Kidney (tissue), 13 donors: ENCODE measurements at regions not wholly inside any gene's neighbourhood (a gene's known extent, or its start where the extent isn't known, plus 50 kb on each side); places are given as distances from the start of the nearest gene placed in this dataset.

ENCODE experiments used
- DNase-seq, 5 donors: peaks; one replicate each; pipeline ENCODE4 v3.0.0-alpha.2; 2013 to 2020
- FAIRE-seq: peaks from 2 replicates; lab custom pipeline; 2012; peaks lifted over from hg19 to GRCh38; lab: Jason Lieb, UNC
- H3K27ac ChIP-seq, 2 donors: one replicate each; pipeline ENCODE4 v1.7.0; 2013; ENCODE audit warnings: low read depth in 2 of 2, low read length in 2 of 2, inconsistent platforms in 1 of 2
- H3K27me3 ChIP-seq: one replicate; pipeline ENCODE4 v1.7.1; 2013; ENCODE audit warnings: low read length, inconsistent platforms; ENCODE audit not compliant: control insufficient read depth, insufficient read depth
- H3K36me3 ChIP-seq, 3 donors: one replicate each; pipeline versions ENCODE4 v1.7.0 to v1.7.1; 2013; ENCODE audit warnings: low read length in 3 of 3, control low read depth in 1 of 3, inconsistent platforms in 1 of 3; ENCODE audit not compliant: insufficient read depth in 3 of 3, control insufficient read depth in 2 of 3
- H3K4me1 ChIP-seq, 3 donors: one replicate each; pipeline versions ENCODE4 v1.7.0 to v1.7.1; 2013; ENCODE audit warnings: low read length in 3 of 3, inconsistent platforms in 1 of 3, low read depth in 1 of 3; ENCODE audit not compliant: control insufficient read depth in 2 of 3, insufficient read depth in 2 of 3
- H3K4me3 ChIP-seq, 3 donors: one replicate each; pipeline versions ENCODE4 v1.7.0 to v1.8.1; 2013; ENCODE audit warnings: low read length in 3 of 3, control low read depth in 1 of 3, inconsistent platforms in 1 of 3
- H3K9ac ChIP-seq, 3 donors: one replicate each; pipeline versions ENCODE4 v1.7.0 to v1.7.1; 2013; ENCODE audit warnings: low read length in 3 of 3, control low read depth in 1 of 3, inconsistent platforms in 1 of 3
- H3K9me3 ChIP-seq, 3 donors: one replicate each; pipeline versions ENCODE4 v1.7.0 to v1.7.1; 2013; ENCODE audit warnings: low read length in 3 of 3, control low read depth in 1 of 3, inconsistent platforms in 1 of 3; ENCODE audit not compliant: control insufficient read depth in 2 of 3, insufficient read depth in 1 of 3
- CTCF ChIP-seq: IDR thresholded peaks from 3 replicates; pipeline ENCODE4 v1.5.1; 2012; ENCODE audit warnings: mild to moderate bottlenecking, moderate library complexity, borderline replicate concordance; ENCODE audit not compliant: insufficient read depth; ENCODE audit errors: extremely low read depth
- intact Hi-C: fragments of 100-400 bp; cut with DNase I; formaldehyde crosslinking; loops from one replicate; pipeline ENCODE4 v1.11.1; 2022
- donor health status: control.
- donor health status: control.
- donor health status: control.
- donor health status: control.
- donor health status: control.
- donor health status: DM: yes; HTN: yes; CAD: no.
- donor health status: Normal renal cell carcinoma (clear cell type).

GRCh38 chr17:72287586-72287985, 166.8 kb downstream of the SOX9 start:
- intact Hi-C loops, result no loop called here
- Histone ChIP-seq H3K4me3 (no peak overlapping the region), H3K27me3 (no peaks in the 10 kb centered on the region), H3K9me3 (no peaks in the 10 kb centered on the region), H3K4me1 (no peaks in the 10 kb centered on the region), H3K9ac (no peak overlapping the region), H3K27ac (no peak overlapping the region), H3K36me3 (no peaks in the 10 kb centered on the region)
- DNase-seq (no peak), FAIRE-seq (no peak)
- no peak for TF ChIP-seq CTCF

- TF ChIP-seq CTCF, result no peak
- Histone ChIP-seq H3K36me3 (no peaks in the 10 kb centered on the region), H3K9me3 (no peaks in the 10 kb centered on the region), H3K27ac (no peak overlapping the region), H3K4me1 (no peaks in the 10 kb centered on the region), H3K9ac (no peak overlapping the region), H3K27me3 (no peaks in the 10 kb centered on the region), H3K4me3 (no peak overlapping the region)
- FAIRE-seq (no peak), DNase-seq (no peak)
- intact Hi-C loops, result no loop called here
Measured at GRCh38 chr17:72294487-72294893, 173.7 kb downstream of the SOX9 start.

- Histone ChIP-seq H3K27me3 (no peaks in the 10 kb centered on the region), H3K36me3 (no peaks in the 10 kb centered on the region), H3K4me1 (no peaks in the 10 kb centered on the region), H3K9ac (no peak overlapping the region), H3K27ac (no peak overlapping the region), H3K9me3 (no peaks in the 10 kb centered on the region), H3K4me3 (no peak overlapping the region)
- intact Hi-C loops, result no loop called here
- FAIRE-seq (no peak), DNase-seq (no peak)
- no peak for TF ChIP-seq CTCF
Measured at GRCh38 chr17:72295916-72296315, 175.1 kb downstream of the SOX9 start.

- no peak overlapping the region for H3K27ac ChIP-seq
- no peaks in the 10 kb centered on the region for H3K27me3 ChIP-seq
- no peaks in the 10 kb centered on the region for H3K36me3 ChIP-seq
- DNase-seq, result no peak
- no peak for FAIRE-seq
- H3K4me3 ChIP-seq, result no peak overlapping the region
- H3K9me3 ChIP-seq, result no peaks in the 10 kb centered on the region
- intact Hi-C loops, result no loop called here
- no peaks in the 10 kb centered on the region for H3K4me1 ChIP-seq
- no peak overlapping the region for H3K9ac ChIP-seq
- TF ChIP-seq CTCF, result no peak
Measured at GRCh38 chr17:72296456-72296855, 175.6 kb downstream of the SOX9 start.
